K562 (cell line): ENCODE measurements at regions not wholly inside any gene's neighbourhood (a gene's known extent, or its start where the extent isn't known, plus 50 kb on each side); places are given as distances from the start of the nearest gene placed in this dataset.

Source experiments
- ATAC-seq: fragments of 200-7000 bp; cut with Tn5 transposase; 3 replicates; pipeline ENCODE4 v1.9.1; 2020; ENCODE audit warnings: moderate library complexity
- BruUV-seq: library from RNA; stranded (reverse); fragments of 400-500 nt; replicated peaks from 2 replicates; lab custom pipeline; 2021; lab: Mats Ljungman, UMichigan
- CTCF ChIA-PET: fragments of 300-600 bp; formaldehyde crosslinking; extraction: SDS; loops from one replicate; lab custom pipeline; 2021; ENCODE audit warnings: low intra/inter-chr PET ratio; lab: Yijun Ruan, JAX
- POLR2A ChIA-PET: fragments of 300-600, 350-650 bp; sonication (Branson Sonifier 250); formaldehyde crosslinking; extraction: SDS; loops from one replicate; lab custom pipeline; 2021; ENCODE audit warnings: antibody characterized with exemption, inconsistent platforms; lab: Yijun Ruan, JAX
- DNase-seq, 4 experiments: peaks; one replicate each; pipeline versions ENCODE4 v3.0.0 to v3.0.0-alpha.2; 2011 to 2018; ENCODE audit warnings: low spot score in 3 of 4, mixed read lengths in 3 of 4; ENCODE audit errors: extremely low read depth in 1 of 4
- FAIRE-seq: peaks from 2 replicates; lab custom pipeline; 2011; peaks lifted over from hg19 to GRCh38; lab: Jason Lieb, UNC
- H2AFZ ChIP-seq: 2 replicates; pipeline ENCODE4 v1.6.0; 2011; ENCODE audit warnings: low read depth, low read length, control low read depth, inconsistent platforms
- H3K27ac ChIP-seq: fragments of 200-600 bp; 3 replicates; pipeline ENCODE4 v1.8.0; 2011; ENCODE audit warnings: low read depth, mild to moderate bottlenecking, control low read depth, inconsistent platforms, low read length, moderate library complexity, mixed read lengths; ENCODE audit errors: extremely low read depth
- H3K27me3 ChIP-seq, 2 experiments: fragments of 300-600 bp in 1 of 2; 2 replicates in 1 of 2; 3 replicates in 1 of 2; pipeline versions ENCODE4 v1.6.0 to v1.8.0; 2011; ENCODE audit warnings: inconsistent platforms in 2 of 2, low read length in 2 of 2, mild to moderate bottlenecking in 1 of 2, mixed read lengths in 1 of 2, moderate library complexity in 1 of 2; ENCODE audit not compliant: control insufficient read depth in 2 of 2, insufficient read depth in 2 of 2
- H3K36me3 ChIP-seq: fragments of 300-600 bp; 3 replicates; pipeline ENCODE4 v1.8.0; 2011; ENCODE audit warnings: mild to moderate bottlenecking, low read length, inconsistent platforms; ENCODE audit not compliant: control insufficient read depth, insufficient read depth
- H3K4me1 ChIP-seq, 2 experiments: fragments of 200-600 bp in 1 of 2; replicated peaks in 1 of 2; 2 replicates in 1 of 2; 3 replicates in 1 of 2; pipeline versions ENCODE4 v1.5.1 to v1.8.0; 2011; ENCODE audit warnings: inconsistent platforms in 2 of 2, low read length in 2 of 2, mild to moderate bottlenecking in 1 of 2, mixed read lengths in 1 of 2, moderate library complexity in 1 of 2; ENCODE audit not compliant: control insufficient read depth in 2 of 2, insufficient read depth in 2 of 2
- H3K4me2 ChIP-seq: 2 replicates; pipeline ENCODE4 v1.6.1; 2011; ENCODE audit warnings: low read length, control low read depth, inconsistent platforms, mixed read lengths; ENCODE audit not compliant: insufficient read depth
- H3K4me3 ChIP-seq: fragments of 200-600 bp; sonication (generic), shearing (Covaris generic); 2 replicates; pipeline ENCODE4 v1.5.1; 2016; ENCODE audit warnings: control low read depth, inconsistent platforms
- H3K79me2 ChIP-seq: fragments of 200-600 bp; 3 replicates; pipeline ENCODE4 v1.8.0; 2011; ENCODE audit warnings: low read length, inconsistent platforms; ENCODE audit not compliant: control insufficient read depth, insufficient read depth
- H3K9ac ChIP-seq, 2 experiments: 2 replicates each; pipeline versions ENCODE4 v1.6.0 to v1.6.1; 2011; ENCODE audit warnings: low read depth in 2 of 2, low read length in 2 of 2, control low read depth in 1 of 2, inconsistent platforms in 1 of 2, mild to moderate bottlenecking in 1 of 2, mixed read lengths in 1 of 2; ENCODE audit not compliant: insufficient read depth in 1 of 2
- H3K9me1 ChIP-seq: one replicate; pipeline ENCODE4 v1.6.0; 2011; ENCODE audit warnings: inconsistent platforms, mild to moderate bottlenecking, low read length, moderate library complexity; ENCODE audit not compliant: control insufficient read depth, insufficient read depth
- H3K9me3 ChIP-seq: replicated peaks from 2 replicates; pipeline ENCODE4 v1.5.1; 2011; ENCODE audit warnings: low read depth, low read length, inconsistent platforms; ENCODE audit not compliant: control insufficient read depth, insufficient read depth
- H4K20me1 ChIP-seq: replicated peaks from 2 replicates; pipeline ENCODE4 v1.6.1; 2011; ENCODE audit warnings: low read length, inconsistent platforms, mixed read lengths; ENCODE audit not compliant: control insufficient read depth, insufficient read depth
- CXXC5 ChIP-seq: fragments of 250-450 bp; sonication (Bioruptor Pico); IDR thresholded peaks from 2 replicates; pipeline ENCODE4 v1.8.0; 2022; ENCODE audit warnings: inconsistent platforms, mild to moderate bottlenecking, moderate library complexity
- DACH1 ChIP-seq: fragments of 450-650 bp; IDR thresholded peaks from 2 replicates; pipeline ENCODE4 v1.6.1; 2018; ENCODE audit not compliant: partially characterized antibody
- E2F3 ChIP-seq: fragments of 250-450 bp; sonication (Bioruptor Pico); IDR thresholded peaks from 2 replicates; pipeline ENCODE4 v1.4.0; 2020; ENCODE audit warnings: mild to moderate bottlenecking
- EHMT2 ChIP-seq: fragments of 450-650 bp; IDR thresholded peaks from 2 replicates; pipeline ENCODE4 v1.6.1; 2018; ENCODE audit warnings: antibody characterized with exemption
- ESRRA ChIP-seq: fragments of 450-650 bp; IDR thresholded peaks from 2 replicates; pipeline ENCODE4 v1.6.1; 2014; ENCODE audit warnings: low read depth, mild to moderate bottlenecking, moderate library complexity, borderline replicate concordance
- ETV6 ChIP-seq, 3 experiments: fragments of 150-350 bp in 1 of 3; sonication (generic) in 1 of 3; formaldehyde crosslinking in 1 of 3; IDR thresholded peaks; 2 replicates each; pipeline versions ENCODE4 v1.6.1 to v1.8.0; 2014 to 2022; ENCODE audit warnings: borderline replicate concordance in 2 of 3, low read depth in 2 of 3, antibody characterized with exemption in 1 of 3, low read length in 1 of 3, mild to moderate bottlenecking in 1 of 3, missing genetic modification reagents in 1 of 3
- HLTF ChIP-seq: fragments of 450-650 bp; IDR thresholded peaks from 2 replicates; pipeline ENCODE4 v1.6.1; 2016
- HMG20B ChIP-seq: fragments of 250-450 bp; sonication (Bioruptor Pico); IDR thresholded peaks from 2 replicates; pipeline ENCODE4 v1.5.0; 2021; ENCODE audit warnings: mild to moderate bottlenecking
- JUNB ChIP-seq: fragments of 450-650 bp; formaldehyde crosslinking; conservative IDR thresholded peaks from 2 replicates; pipeline ENCODE4 v1.4.0; 2020; ENCODE audit warnings: mild to moderate bottlenecking
- LEF1 ChIP-seq: fragments of 450-650 bp; IDR thresholded peaks from 2 replicates; pipeline ENCODE4 v1.6.1; 2016; ENCODE audit warnings: mild to moderate bottlenecking
- OTX1 ChIP-seq: fragments of 450-650 bp; formaldehyde crosslinking; IDR thresholded peaks from 2 replicates; pipeline ENCODE4 v1.4.0; 2022; ENCODE audit warnings: mild to moderate bottlenecking
- RNF219 ChIP-seq: fragments of 250-450 bp; sonication (Bioruptor Pico); IDR thresholded peaks from 2 replicates; pipeline ENCODE4 v1.5.0; 2022; ENCODE audit warnings: mild to moderate bottlenecking
- SNIP1 ChIP-seq: fragments of 450-650 bp; IDR thresholded peaks from 2 replicates; pipeline ENCODE4 v1.7.1; 2017; ENCODE audit warnings: low read depth, mild to moderate bottlenecking
- TCF7 ChIP-seq: sonication (generic); IDR thresholded peaks from 2 replicates; pipeline ENCODE4 v1.6.1; 2016; ENCODE audit warnings: antibody characterized with exemption, borderline replicate concordance
- ZNF197 ChIP-seq: fragments of 200-800 bp; sonication (Bioruptor generic); IDR thresholded peaks from 2 replicates; pipeline ENCODE4 v1.6.1; 2016; ENCODE audit warnings: low read depth, missing genetic modification characterization, missing compliant biosample characterization
- ZNF77 ChIP-seq: fragments of 250-450 bp; sonication (Bioruptor Pico); IDR thresholded peaks from 2 replicates; pipeline ENCODE4 v1.5.0; 2020
- ZNF780A ChIP-seq: fragments of 250-450 bp; sonication (Bioruptor Pico); IDR thresholded peaks from 2 replicates; pipeline ENCODE4 v1.5.0; 2021; ENCODE audit warnings: mild to moderate bottlenecking
- WGBS: fragments of 100-300 bp; shearing (Covaris generic); methylation state at CpG from one replicate; pipeline ENCODE4 v1.1.6; 2016; ENCODE audit warnings: low coverage, mixed read lengths; ENCODE audit not compliant: insufficient coverage; ENCODE audit errors: missing lambda C conversion rate; 5-methylcytosine and 5-hydroxymethylcytosine counted together
- in situ Hi-C: fragments of 300-500 bp; cut with MboI; formaldehyde crosslinking; loops from 4 replicates; pipeline ENCODE4 v1.15.0; 2018; ENCODE audit warnings: inconsistent platforms, mixed read lengths
- intact Hi-C: fragments of 100-400 bp; cut with micrococcal nuclease; formaldehyde crosslinking; loops from 2 replicates; pipeline ENCODE4 v1.14.2; 2022
- TF ChIP-seq, protein P1 (sequence below): fragments of 250-450 bp; sonication (Bioruptor Pico); IDR thresholded peaks from 2 replicates; pipeline ENCODE4 v1.5.1; 2021; ENCODE audit warnings: mild to moderate bottlenecking
- TF ChIP-seq, protein P2 (sequence below): fragments of 250-450 bp; sonication (Bioruptor Pico); IDR thresholded peaks from 2 replicates; pipeline ENCODE4 v1.8.0; 2021; ENCODE audit warnings: moderate library complexity, mild to moderate bottlenecking, inconsistent platforms

DNA sequence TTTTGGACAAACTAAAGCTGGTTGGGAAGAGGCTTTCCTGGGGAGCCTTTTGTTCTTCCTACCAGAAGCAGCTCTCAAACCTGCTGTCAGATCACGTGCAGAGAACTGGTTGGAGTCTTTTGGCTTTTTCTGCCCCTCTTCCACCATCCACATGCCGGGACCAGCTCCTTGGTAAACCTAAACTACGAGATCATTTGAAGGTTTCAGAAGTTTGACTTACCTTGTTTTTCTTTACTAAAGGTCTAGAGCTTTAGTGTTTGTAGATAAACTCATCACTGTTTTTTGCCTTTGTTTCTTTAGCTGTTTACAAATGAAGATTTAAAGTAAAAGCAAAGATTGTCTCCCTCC is 113.4 kb downstream of the HLX start:
- no peaks in the 10 kb centered on the region for H3K36me3 ChIP-seq
- CTCF ChIA-PET, result no interaction called here
- BruUV-seq, result no TSS peak
- H3K79me2 ChIP-seq, result no peaks in the 10 kb centered on the region
- POLR2A ChIA-PET, result interaction anchor here (1.1 to 1.6 kb wide), 3 partner anchors 10 to 16 kb away, joined by 3 to 5 read pairs (median 5); no protein-coding TSS in a partner anchor
- 5% methylated on average over 3 of the region's 3 CpGs for WGBS
- H3K9me1 ChIP-seq, result no peaks in the 10 kb centered on the region
- no peaks in the 10 kb centered on the region; a peak in 1 of 5 replicates for H3K4me1 ChIP-seq
- H2AFZ ChIP-seq, result no peak overlapping the region
- H4K20me1 ChIP-seq, result no peaks in the 10 kb centered on the region
- in situ Hi-C loops (no loop called here), intact Hi-C loops (loop anchor here (5.0 kb wide), 1 partner anchor 210 kb away; no protein-coding TSS in a partner anchor)
- no peak overlapping the region for H3K4me3 ChIP-seq
- H3K9me3 ChIP-seq, result no peaks in the 10 kb centered on the region
- no peak overlapping the region for H3K9ac ChIP-seq
- no peak overlapping the region for H3K4me2 ChIP-seq
- no peaks in the 10 kb centered on the region for H3K27me3 ChIP-seq
- FAIRE-seq, result no peak
- no peak for ATAC-seq
- DNase-seq, result no peak
- H3K27ac ChIP-seq, result no peak overlapping the region
- TF ChIP-seq E2F3 (CRISPR knock-in tag), result no peak
- TF ChIP-seq LEF1, result no peak
- TF ChIP-seq SNIP1, result no peak
- TF ChIP-seq ETV6 (IDR thresholded peaks at IDR 0.05; ENCODE audit: borderline replicate concordance in 1 of 2, low read depth in 2 of 2, low read length in 1 of 2), result no peak
- no peak for TF ChIP-seq ETV6 (CRISPR knock-in tag; IDR thresholded peaks at IDR 0.05; ENCODE audit: borderline replicate concordance)
- TF ChIP-seq RNF219, result no peak
- no peak for TF ChIP-seq ZNF77 (CRISPR knock-in tag)
- TF ChIP-seq, protein P1, sequence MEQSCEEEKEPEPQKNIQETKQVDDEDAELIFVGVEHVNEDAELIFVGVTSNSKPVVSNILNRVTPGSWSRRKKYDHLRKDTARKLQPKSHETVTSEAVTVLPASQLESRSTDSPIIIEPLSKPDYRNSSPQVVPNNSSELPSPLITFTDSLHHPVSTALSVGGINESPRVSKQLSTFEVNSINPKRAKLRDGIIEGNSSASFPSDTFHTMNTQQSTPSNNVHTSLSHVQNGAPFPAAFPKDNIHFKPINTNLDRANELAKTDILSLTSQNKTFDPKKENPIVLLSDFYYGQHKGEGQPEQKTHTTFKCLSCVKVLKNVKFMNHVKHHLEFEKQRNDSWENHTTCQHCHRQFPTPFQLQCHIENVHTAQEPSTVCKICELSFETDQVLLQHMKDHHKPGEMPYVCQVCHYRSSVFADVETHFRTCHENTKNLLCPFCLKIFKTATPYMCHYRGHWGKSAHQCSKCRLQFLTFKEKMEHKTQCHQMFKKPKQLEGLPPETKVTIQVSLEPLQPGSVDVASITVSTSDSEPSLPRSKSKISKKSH, result no peak
- TF ChIP-seq JUNB (CRISPR knock-in tag), result no peak
- TF ChIP-seq ZNF780A, result no peak
- TF ChIP-seq HLTF, result no peak
- TF ChIP-seq OTX1 (CRISPR knock-in tag), result no peak
- TF ChIP-seq ZNF197 (CRISPR knock-in tag), result no peak
- TF ChIP-seq ESRRA, result no peak
- no peak for TF ChIP-seq DACH1
- no peak for TF ChIP-seq EHMT2
- no peak for TF ChIP-seq HMG20B (CRISPR knock-in tag)
- TF ChIP-seq TCF7, result no peak
- TF ChIP-seq, protein P2, sequence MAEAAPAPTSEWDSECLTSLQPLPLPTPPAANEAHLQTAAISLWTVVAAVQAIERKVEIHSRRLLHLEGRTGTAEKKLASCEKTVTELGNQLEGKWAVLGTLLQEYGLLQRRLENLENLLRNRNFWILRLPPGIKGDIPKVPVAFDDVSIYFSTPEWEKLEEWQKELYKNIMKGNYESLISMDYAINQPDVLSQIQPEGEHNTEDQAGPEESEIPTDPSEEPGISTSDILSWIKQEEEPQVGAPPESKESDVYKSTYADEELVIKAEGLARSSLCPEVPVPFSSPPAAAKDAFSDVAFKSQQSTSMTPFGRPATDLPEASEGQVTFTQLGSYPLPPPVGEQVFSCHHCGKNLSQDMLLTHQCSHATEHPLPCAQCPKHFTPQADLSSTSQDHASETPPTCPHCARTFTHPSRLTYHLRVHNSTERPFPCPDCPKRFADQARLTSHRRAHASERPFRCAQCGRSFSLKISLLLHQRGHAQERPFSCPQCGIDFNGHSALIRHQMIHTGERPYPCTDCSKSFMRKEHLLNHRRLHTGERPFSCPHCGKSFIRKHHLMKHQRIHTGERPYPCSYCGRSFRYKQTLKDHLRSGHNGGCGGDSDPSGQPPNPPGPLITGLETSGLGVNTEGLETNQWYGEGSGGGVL, result no peak
- TF ChIP-seq CXXC5 (CRISPR knock-in tag), result no peak
